GM21576 (cell line): ENCODE measurements at regions not wholly inside any gene's neighbourhood (a gene's known extent, or its start where the extent isn't known, plus 50 kb on each side); places are given as distances from the start of the nearest gene placed in this dataset.

Source experiments
- ATAC-seq: cut with Tn5 transposase; IDR thresholded peaks from one replicate; pipeline ENCODE4 v1.9.1; 2021; ENCODE audit warnings: mild to moderate bottlenecking, moderate library complexity; ENCODE audit not compliant: unreplicated experiment

- no peak for ATAC-seq
Measured at GRCh38 chr1:81042225-81042624, 758.5 kb upstream of the ADGRL2 start.

GRCh38 chr1:81034291-81034690 is 766.4 kb upstream of the ADGRL2 start:
- ATAC-seq: no peak

- no peak for ATAC-seq
Measured at GRCh38 chr1:81032973-81033425, 767.7 kb upstream of the ADGRL2 start.

GRCh38 chr1:81032374-81032773 is 768.4 kb upstream of the ADGRL2 start:
- no peak for ATAC-seq

GRCh38 chr1:81030441-81030840 is 770.3 kb upstream of the ADGRL2 start:
- ATAC-seq: no peak

GRCh38 chr1:81029266-81029665 is 771.5 kb upstream of the ADGRL2 start:
- no peak for ATAC-seq

GRCh38 chr1:81023187-81023724 is 777.5 kb upstream of the ADGRL2 start:
- no peak for ATAC-seq

GRCh38 chr1:81021134-81021533 is 779.6 kb upstream of the ADGRL2 start:
- ATAC-seq: no peak

- ATAC-seq: no peak
Measured at GRCh38 chr1:81020506-81020905, 780.2 kb upstream of the ADGRL2 start.

GRCh38 chr1:81010126-81010525 is 790.6 kb upstream of the ADGRL2 start:
- ATAC-seq: no peak

- ATAC-seq: no peak
Measured at GRCh38 chr1:81008293-81008692, 792.4 kb upstream of the ADGRL2 start.

GRCh38 chr1:81007024-81007423 is 793.7 kb upstream of the ADGRL2 start:
- ATAC-seq: no peak

- ATAC-seq: no peak
Measured at GRCh38 chr1:81006502-81006901, 794.2 kb upstream of the ADGRL2 start.

GRCh38 chr1:81004011-81004410 is 796.7 kb upstream of the ADGRL2 start:
- ATAC-seq: no peak

GRCh38 chr1:80994934-80995333 is 805.8 kb upstream of the ADGRL2 start:
- no peak for ATAC-seq

GRCh38 chr1:80994038-80994437 is 806.7 kb upstream of the ADGRL2 start:
- ATAC-seq: no peak

GRCh38 chr1:80993154-80993980 is 807.4 kb upstream of the ADGRL2 start:
- no peak for ATAC-seq

GRCh38 chr1:80989455-80989854 is 811.3 kb upstream of the ADGRL2 start:
- no peak for ATAC-seq

GRCh38 chr1:80988926-80989325 is 811.8 kb upstream of the ADGRL2 start:
- no peak for ATAC-seq

- no peak for ATAC-seq
Measured at GRCh38 chr1:80987824-80988223, 812.9 kb upstream of the ADGRL2 start.

- no peak for ATAC-seq
Measured at GRCh38 chr1:80987106-80987505, 813.6 kb upstream of the ADGRL2 start.

- ATAC-seq: no peak
Measured at GRCh38 chr1:80982831-80983230, 817.9 kb upstream of the ADGRL2 start.

- no peak for ATAC-seq
Measured at GRCh38 chr1:80973101-80973500, 827.6 kb upstream of the ADGRL2 start.
